GM19324 (cell line): ENCODE measurements at regions not wholly inside any gene's neighbourhood (a gene's known extent, or its start where the extent isn't known, plus 50 kb on each side); places are given as distances from the start of the nearest gene placed in this dataset.
"Not testable (repeated sequence)": the region's sequence is repeated elsewhere in the genome, so short reads cannot be mapped to it uniquely, and the experiment has no call there.

Experiments
- ATAC-seq: cut with Tn5 transposase; IDR thresholded peaks from one replicate; pipeline ENCODE4 v1.9.1; 2021; ENCODE audit warnings: mild to moderate bottlenecking, moderate library complexity; ENCODE audit not compliant: unreplicated experiment, low FRiP score

DNA sequence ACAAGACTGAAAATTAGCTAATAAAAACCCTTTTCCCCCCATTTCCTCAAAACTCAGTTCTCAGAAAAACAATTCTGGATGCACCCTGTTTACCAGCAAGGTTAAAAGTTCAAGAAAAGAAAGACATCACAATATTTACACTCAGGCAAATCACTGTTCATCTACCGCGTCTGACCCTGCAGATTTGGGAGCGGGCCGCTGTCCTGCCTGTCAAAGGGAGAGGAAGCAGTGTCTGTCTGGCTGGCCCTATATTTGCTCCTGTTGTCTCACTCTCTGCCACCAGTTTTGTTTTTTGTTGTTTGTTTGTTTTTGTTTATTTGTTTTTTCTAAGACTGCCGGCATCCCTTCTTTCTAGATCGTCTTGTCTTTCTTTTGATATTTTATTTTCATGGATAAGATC lies 299.4 kb downstream of the BCL2L11 start:
- not testable (repeated sequence) for ATAC-seq

- ATAC-seq = not testable (repeated sequence)
These were observed 300.1 kb downstream of the BCL2L11 start for GRCh38 chr2:111420835-111421234.

- ATAC-seq = not testable (repeated sequence)
These were observed 301.2 kb downstream of the BCL2L11 start for GRCh38 chr2:111421949-111422348.

DNA sequence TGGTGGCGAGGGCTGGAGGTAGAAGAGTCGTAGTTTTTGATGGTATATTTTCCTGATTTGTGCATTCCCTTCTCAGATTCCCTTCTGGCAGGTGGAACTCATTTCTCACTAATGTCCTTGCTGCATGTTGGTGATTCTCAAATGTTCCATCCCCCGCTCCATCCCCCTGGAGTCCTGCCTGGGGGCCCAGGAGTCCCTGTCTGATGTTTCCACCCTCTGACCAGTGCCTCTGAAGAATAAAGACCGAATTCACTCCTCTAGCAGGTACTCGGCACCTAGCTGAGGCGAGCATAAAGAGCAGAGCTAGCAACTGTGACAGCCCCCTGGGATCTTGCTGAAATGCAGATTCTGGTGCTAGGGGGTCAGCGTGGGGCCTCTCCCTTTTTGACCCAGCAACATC lies 301.8 kb downstream of the BCL2L11 start:
- not testable (repeated sequence) for ATAC-seq

DNA sequence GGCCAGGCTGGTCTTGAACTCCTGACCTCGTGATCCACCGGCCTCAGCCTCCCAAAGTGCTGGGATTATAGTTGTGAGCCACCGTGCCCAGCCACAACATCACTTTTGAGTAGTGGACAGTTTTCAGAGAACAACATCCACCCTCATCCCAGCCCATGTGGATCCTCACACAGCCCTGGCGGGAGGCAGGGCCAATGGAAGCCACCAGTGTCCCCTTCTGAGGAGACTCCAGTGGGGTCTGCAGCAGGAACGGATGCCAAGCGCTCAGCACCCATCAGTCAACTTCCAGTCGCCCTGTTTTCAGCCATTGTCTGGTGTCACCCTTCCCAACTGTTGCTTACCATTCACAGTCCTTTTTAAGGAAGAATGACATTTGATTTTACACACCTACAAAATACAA lies 302.5 kb downstream of the BCL2L11 start:
- not testable (repeated sequence) for ATAC-seq

DNA sequence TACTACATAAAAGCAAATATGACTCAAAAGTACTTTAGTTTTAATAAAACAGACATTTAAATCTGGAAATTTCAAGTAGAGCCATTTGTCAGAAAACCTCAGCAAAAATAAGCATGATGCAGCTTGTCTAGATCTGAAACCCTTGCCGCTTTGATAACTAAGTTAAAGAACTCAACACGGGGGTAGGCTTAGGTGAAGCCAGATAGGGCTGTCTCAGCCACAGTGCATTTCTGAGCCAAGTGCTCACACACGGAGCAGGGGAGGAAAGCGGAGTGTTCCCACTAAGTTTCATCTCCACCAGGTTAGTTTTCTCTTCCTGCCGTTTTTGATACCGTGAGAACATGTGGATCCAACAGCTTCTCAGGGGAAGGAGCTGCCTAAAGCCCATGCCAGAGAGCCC lies 303.5 kb downstream of the BCL2L11 start:
- not testable (repeated sequence) for ATAC-seq

- ATAC-seq = not testable (repeated sequence)
These were observed 304.2 kb downstream of the BCL2L11 start for GRCh38 chr2:111424851-111425309.

- not testable (repeated sequence) for ATAC-seq
These were observed 305.1 kb downstream of the BCL2L11 start for GRCh38 chr2:111425789-111426201.

- ATAC-seq = not testable (repeated sequence)
These were observed 306.6 kb downstream of the BCL2L11 start for GRCh38 chr2:111427346-111427745.

- not testable (repeated sequence) for ATAC-seq
These were observed 308.2 kb downstream of the BCL2L11 start for GRCh38 chr2:111428915-111429314.

DNA sequence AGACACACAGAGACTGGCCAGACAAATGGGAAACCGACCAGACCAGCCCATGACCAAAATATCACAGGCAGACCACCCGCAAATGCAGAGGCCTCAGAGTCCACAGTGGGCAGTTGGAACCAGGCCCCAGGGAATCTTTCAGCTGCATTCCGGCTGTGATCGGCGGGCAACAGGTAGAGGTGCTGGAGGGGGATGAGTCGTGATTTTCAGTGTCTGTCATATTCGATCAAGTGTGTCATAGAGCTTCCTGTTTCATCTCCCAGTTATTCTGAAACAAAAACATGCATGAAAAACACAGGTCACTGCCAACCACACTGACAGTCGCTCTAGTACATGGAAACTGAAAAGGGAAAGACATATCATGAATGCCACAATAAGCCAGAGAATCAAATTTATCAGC lies 308.6 kb downstream of the BCL2L11 start:
- ATAC-seq = peak; percentile 59

DNA sequence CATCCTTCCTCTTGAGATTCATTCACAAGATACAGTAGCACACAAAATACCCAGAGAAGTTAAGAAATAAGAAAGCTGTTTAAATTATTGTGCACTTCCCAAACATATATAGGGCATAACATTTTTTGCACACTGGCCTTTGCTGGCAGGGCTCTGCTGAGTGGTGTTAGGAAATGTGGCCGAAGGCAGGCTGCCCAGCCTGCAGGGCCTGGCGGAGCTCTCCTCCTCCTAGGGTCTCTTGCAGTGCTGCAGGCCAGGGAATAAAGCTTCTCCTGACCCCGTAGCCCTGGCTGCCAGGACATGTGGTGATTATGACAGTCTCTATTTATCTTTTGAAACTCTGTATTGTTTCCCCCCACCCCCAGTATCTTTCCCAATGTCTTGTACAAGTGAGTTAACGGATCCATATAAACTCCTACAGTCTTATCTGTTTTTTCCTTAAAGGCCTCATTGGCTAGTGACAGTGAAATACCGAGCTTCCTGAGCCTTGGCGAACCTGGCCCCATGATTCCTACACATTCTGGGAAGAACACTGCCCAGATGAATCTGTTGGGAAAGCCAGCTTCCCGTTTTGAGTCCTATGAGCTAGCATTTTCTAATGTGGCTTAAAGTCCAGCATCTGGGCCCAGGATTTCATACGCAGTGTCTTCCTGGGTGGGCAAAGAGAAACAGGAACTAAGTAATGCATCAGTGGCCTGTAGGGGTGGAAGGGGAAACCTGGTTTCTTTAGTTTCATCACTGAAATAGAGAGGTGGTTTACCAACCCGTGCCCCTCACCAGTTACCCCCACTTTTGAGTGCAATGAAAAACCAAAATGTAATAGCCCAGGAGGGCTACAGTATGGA lies 310.3 kb downstream of the BCL2L11 start:
- ATAC-seq = peak; percentile 42

GRCh38 chr2:111432423-111432822 lies 311.7 kb downstream of the BCL2L11 start:
- ATAC-seq = not testable (repeated sequence)

GRCh38 chr2:111432916-111433499 lies 312.3 kb downstream of the BCL2L11 start:
- ATAC-seq = not testable (repeated sequence)

- not testable (repeated sequence) for ATAC-seq
These were observed 313.3 kb downstream of the BCL2L11 start for GRCh38 chr2:111433892-111434607.

DNA sequence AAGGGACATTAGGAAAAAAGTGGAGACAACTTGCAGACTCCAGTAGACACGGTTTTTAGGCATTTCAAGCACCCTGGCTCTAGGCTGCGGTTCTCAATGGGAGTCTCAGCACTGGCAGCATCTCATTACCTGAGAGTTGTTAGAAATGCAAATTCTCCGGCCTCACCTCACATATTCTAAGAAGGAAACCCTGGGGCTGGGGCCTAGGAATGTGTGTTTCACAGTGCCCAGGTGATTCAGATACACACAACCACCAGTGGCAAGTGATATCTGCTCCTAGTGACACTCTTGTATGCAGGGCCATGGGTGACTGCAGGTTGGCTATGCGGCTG lies 313.9 kb downstream of the BCL2L11 start:
- not testable (repeated sequence) for ATAC-seq

GRCh38 chr2:111435553-111436310 lies 315.0 kb downstream of the BCL2L11 start:
- ATAC-seq = not testable (repeated sequence)

- ATAC-seq = peak; percentile 49
These were observed 315.7 kb downstream of the BCL2L11 start for GRCh38 chr2:111436411-111436810.

- not testable (repeated sequence) for ATAC-seq
These were observed 316.7 kb downstream of the BCL2L11 start for GRCh38 chr2:111437288-111437990.

- not testable (repeated sequence) for ATAC-seq
These were observed 317.4 kb downstream of the BCL2L11 start for GRCh38 chr2:111438161-111438560.
